ENCODE measurements at regions not wholly inside any gene's neighbourhood (a gene's known extent, or its start where the extent isn't known, plus 50 kb on each side); places are given as distances from the start of the nearest gene placed in this dataset.

- TF ChIP-seq CTCF (conservative IDR thresholded peaks at IDR 0.05): no peak
- TF ChIP-seq ZFX (IDR thresholded peaks at IDR 0.05): no peak
Observed at GRCh38 chr4:178136736-178137345, 694.6 kb upstream of the AGA start.

Data from C4-2B (cell line).